Ovary (tissue), 7 donors: ENCODE measurements at regions not wholly inside any gene's neighbourhood (a gene's known extent, or its start where the extent isn't known, plus 50 kb on each side); places are given as distances from the start of the nearest gene placed in this dataset.

Experiments
- DNase-seq, 5 donors: peaks; one replicate each; pipeline ENCODE4 v3.0.0-alpha.2; 2019 to 2020
- H3K27ac ChIP-seq, 2 donors: fragments of 200-600 bp; one replicate each; pipeline versions ENCODE4 v1.5.1 to v1.8.0; 2019 to 2022
- H3K27me3 ChIP-seq: fragments of 200-600 bp; one replicate; pipeline ENCODE4 v1.8.0; 2022
- H3K36me3 ChIP-seq: fragments of 200-600 bp; sonication (generic); one replicate; pipeline ENCODE4 v1.5.1; 2019
- H3K4me1 ChIP-seq: one replicate; pipeline ENCODE4 v1.8.1; 2013; ENCODE audit warnings: mild to moderate bottlenecking, moderate library complexity; ENCODE audit not compliant: insufficient read depth
- H3K4me3 ChIP-seq: fragments of 200-600 bp; sonication (generic); one replicate; pipeline ENCODE4 v1.5.1; 2017
- H3K9me3 ChIP-seq, 2 donors: fragments of 200-600 bp in 1 of 2; sonication (generic) in 1 of 2; one replicate each; pipeline versions ENCODE4 v1.5.1 to v1.8.1; 2013 to 2019; ENCODE audit warnings: mild to moderate bottlenecking in 1 of 2, moderate library complexity in 1 of 2
- CTCF ChIP-seq, 3 donors: fragments of 450-650 bp in 2 of 3; fragments of 200-600 bp in 1 of 3; IDR thresholded peaks; one replicate each; pipeline versions ENCODE4 v1.5.1 to v1.8.0; 2016 to 2022; ENCODE audit warnings: antibody characterized with exemption in 3 of 3, mild to moderate bottlenecking in 1 of 3
- EP300 ChIP-seq: sonication (generic); formaldehyde crosslinking; IDR thresholded peaks from one replicate; pipeline ENCODE4 v1.6.1; 2017; ENCODE audit warnings: antibody characterized with exemption
- POLR2A ChIP-seq: fragments of 450-650 bp; IDR thresholded peaks from one replicate; pipeline ENCODE4 v1.6.1; 2017; ENCODE audit warnings: antibody characterized with exemption, mild to moderate bottlenecking, moderate library complexity
- WGBS, 3 donors: extraction: QIAGEN DNeasy Blood & Tissue Kit in 1 of 3; methylation state at CpG; one replicate each; pipeline versions ENCODE4 v1.1.5 to v1.1.7; 2013 to 2017; 5-methylcytosine and 5-hydroxymethylcytosine counted together
- intact Hi-C, 4 donors: fragments of 100-400 bp; cut with DNase I; formaldehyde crosslinking; loops; one replicate each; pipeline versions ENCODE4 v1.11.0 to v1.15.1; 2022 to 2023
- donor health status: DM: no; HTN: no; CAD: no; lungs with moderate emphysema.
- donor health status: DM: no; HTN: no; CAD: no.
- donor health status: Bipolar disorder and iron deficiency.
- donor health status: DM: no; HTN: no; CAD: no.
- donor health status: DM: yes; HTN: yes; CAD: no.

- 79 to 87% (median 85%) methylated on average over 6 of the region's 6 CpGs for WGBS, 3 donors
- TF ChIP-seq CTCF (IDR thresholded peaks at IDR 0.05) (no peak), POLR2A (no peak), EP300 (no peak)
- H3K27me3 ChIP-seq: no peaks in the 10 kb centered on the region
- H3K36me3 ChIP-seq: no peaks in the 10 kb centered on the region
- H3K9me3 ChIP-seq: no peaks in the 10 kb centered on the region
- no peak overlapping the region for H3K4me3 ChIP-seq
- no peak overlapping the region for H3K27ac ChIP-seq
- intact Hi-C loops: no loop called here
- no peak for DNase-seq
- peaks cover 2% of the 10 kb centered on the region for H3K4me1 ChIP-seq
Observed at GRCh38 chr10:29798921-29799690, 164.3 kb upstream of the SVIL start.

GRCh38 chr10:29797616-29798015 lies 162.8 kb upstream of the SVIL start:
- intact Hi-C loops: no loop called here
- no peak overlapping the region for H3K4me3 ChIP-seq
- H3K27me3 ChIP-seq: no peaks in the 10 kb centered on the region
- no peak overlapping the region for H3K27ac ChIP-seq
- 91 to 97% (median 94%) methylated on average over 2 of the region's 2 CpGs for WGBS, 3 donors
- peaks cover 2% of the 10 kb centered on the region for H3K4me1 ChIP-seq
- H3K9me3 ChIP-seq: no peaks in the 10 kb centered on the region
- H3K36me3 ChIP-seq: no peaks in the 10 kb centered on the region
- TF ChIP-seq CTCF (IDR thresholded peaks at IDR 0.05): no peak
- no peak for TF ChIP-seq POLR2A
- no peak for DNase-seq

GRCh38 chr10:29795850-29796249 lies 161.1 kb upstream of the SVIL start:
- no peaks in the 10 kb centered on the region for H3K9me3 ChIP-seq
- H3K27me3 ChIP-seq: no peaks in the 10 kb centered on the region
- no peak overlapping the region for H3K4me3 ChIP-seq
- peaks cover 2% of the 10 kb centered on the region for H3K4me1 ChIP-seq
- no peak for TF ChIP-seq POLR2A
- TF ChIP-seq CTCF (IDR thresholded peaks at IDR 0.05): no peak
- no peak for TF ChIP-seq EP300
- no peaks in the 10 kb centered on the region for H3K36me3 ChIP-seq
- H3K27ac ChIP-seq: no peak overlapping the region
- DNase-seq: no peak
- intact Hi-C loops: no loop called here
- 60 to 68% (median 65%) methylated on average over 4 of the region's 4 CpGs for WGBS, 3 donors

GRCh38 chr10:29794776-29795611 lies 160.2 kb upstream of the SVIL start:
- no peaks in the 10 kb centered on the region for H3K9me3 ChIP-seq
- no peak overlapping the region for H3K4me3 ChIP-seq
- intact Hi-C loops: no loop called here
- TF ChIP-seq POLR2A (no peak), EP300 (no peak), CTCF (IDR thresholded peaks at IDR 0.05) (no peak)
- H3K27ac ChIP-seq: peak overlapping the region in 1 of 2 donors; percentile 55
- 24 to 34% (median 27%) methylated on average over 11 of the region's 11 CpGs for WGBS, 3 donors
- H3K27me3 ChIP-seq: no peaks in the 10 kb centered on the region
- DNase-seq: no peak
- H3K36me3 ChIP-seq: no peaks in the 10 kb centered on the region
- peaks cover 2% of the 10 kb centered on the region for H3K4me1 ChIP-seq
